Inflammatory macrophage treated with lipopolysaccharide for 1 hour (primary cell): ENCODE measurements at regions not wholly inside any gene's neighbourhood (a gene's known extent, or its start where the extent isn't known, plus 50 kb on each side); places are given as distances from the start of the nearest gene placed in this dataset.

Experiments used
- DNase-seq, 2 donors: peaks; one replicate each; pipeline ENCODE4 v3.0.0-alpha.2; 2020 to 2022

DNA sequence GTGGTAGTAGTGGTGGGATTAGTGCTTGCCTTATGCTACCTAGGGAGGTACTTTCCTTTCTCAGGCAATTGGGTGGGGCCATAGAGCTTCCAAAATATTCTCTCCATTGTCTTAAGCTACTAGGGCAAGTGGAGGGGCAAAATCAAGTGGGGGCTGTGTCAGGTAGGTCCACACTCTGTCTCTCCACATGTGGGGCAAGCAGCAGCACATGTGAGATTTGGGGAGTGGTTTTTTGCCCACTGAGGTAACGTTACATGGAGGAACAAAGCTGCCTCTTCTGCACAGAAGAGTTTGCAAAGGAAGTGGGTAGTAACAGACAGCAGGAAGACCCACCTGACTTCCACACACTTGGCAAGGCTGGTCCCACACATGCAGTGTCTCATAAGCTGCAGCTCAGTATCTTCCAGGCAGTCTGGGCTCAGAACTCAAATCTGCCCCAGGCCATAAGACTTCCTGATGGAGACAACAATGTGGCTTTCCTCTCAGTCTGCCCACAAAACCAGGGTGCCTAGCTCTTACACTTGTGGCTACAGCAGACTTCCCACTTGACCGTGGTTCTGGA, 1581.5 kb upstream of the PCDH20 start:
- no peak for DNase-seq

- no peak for DNase-seq
Observed at GRCh38 chr13:62973804-62974203, 1558.2 kb upstream of the PCDH20 start.

GRCh38 chr13:62964522-62964921, 1548.9 kb upstream of the PCDH20 start:
- no peak for DNase-seq

DNA sequence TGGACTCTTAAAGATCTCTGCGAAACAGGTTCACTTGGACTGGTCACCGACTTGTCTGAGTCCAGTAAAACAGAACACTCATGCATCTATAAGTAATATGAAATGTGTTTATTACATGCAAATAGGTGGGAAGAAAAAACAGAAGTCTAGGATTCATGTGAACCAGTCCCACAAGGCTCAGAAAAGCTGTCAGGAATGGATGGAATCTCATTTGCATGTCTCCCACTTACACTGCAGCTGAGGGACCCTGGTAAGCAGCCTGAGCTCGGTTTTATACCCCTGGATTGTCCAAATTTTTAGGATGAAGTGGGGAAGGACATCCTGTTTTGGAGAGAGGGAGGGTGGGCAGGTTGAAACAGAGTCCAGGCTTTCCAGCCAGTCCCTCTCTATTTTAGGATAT, 1545.1 kb upstream of the PCDH20 start:
- DNase-seq = no peak

GRCh38 chr13:62933809-62934208, 1518.2 kb upstream of the PCDH20 start:
- no peak for DNase-seq

DNA sequence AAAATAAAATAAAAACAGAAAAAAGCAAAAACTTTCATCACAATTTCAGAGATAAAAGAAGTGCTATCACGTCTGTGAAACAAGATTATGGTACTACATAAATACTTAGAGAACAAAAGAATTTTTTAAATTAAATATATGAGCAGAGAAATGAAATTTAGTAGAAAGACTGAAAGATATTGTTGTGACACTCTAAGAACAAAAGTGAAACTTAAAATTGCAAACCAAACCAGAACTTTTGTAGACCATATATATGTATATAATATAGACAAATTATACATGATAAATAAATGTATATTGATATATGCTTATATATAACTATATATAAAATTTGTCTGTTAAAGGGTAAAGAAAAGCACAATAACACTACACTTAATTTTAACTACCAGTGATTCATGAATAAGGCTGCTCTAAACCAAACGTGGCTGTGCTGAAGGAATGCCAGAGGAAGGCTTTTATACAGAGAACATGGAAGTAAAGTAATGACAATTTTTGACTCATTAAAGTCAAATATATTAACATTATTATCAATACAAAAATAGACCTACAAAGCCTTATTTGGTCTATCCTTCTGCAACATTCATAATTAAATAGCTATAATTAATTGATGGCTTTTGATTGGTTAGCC, 1516.7 kb upstream of the PCDH20 start:
- no peak for DNase-seq

- DNase-seq = no peak
Observed at GRCh38 chr13:62931853-62932252, 1516.2 kb upstream of the PCDH20 start.

DNA sequence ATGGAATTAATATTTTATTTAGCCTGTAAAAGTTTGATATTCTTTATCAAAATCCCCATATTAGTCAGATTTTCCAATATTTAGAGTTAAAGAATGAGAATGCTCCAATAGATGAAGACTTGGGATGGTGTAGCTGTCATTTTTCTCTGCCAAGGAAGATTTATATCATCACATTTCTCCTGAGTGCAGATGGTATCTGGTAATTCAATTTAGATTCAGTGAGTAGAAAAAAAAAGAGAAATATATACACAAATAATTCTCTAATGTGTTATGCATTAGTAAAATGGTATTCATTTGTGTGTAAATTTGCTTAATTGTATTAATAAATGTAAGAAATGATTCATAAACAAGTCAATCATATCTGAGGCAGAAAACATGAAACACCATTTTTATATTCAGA, 1508.7 kb upstream of the PCDH20 start:
- no peak for DNase-seq

- DNase-seq = no peak
Observed at GRCh38 chr13:62920159-62920558, 1504.5 kb upstream of the PCDH20 start.

- DNase-seq = no peak
Observed at GRCh38 chr13:62919491-62919890, 1503.8 kb upstream of the PCDH20 start.

DNA sequence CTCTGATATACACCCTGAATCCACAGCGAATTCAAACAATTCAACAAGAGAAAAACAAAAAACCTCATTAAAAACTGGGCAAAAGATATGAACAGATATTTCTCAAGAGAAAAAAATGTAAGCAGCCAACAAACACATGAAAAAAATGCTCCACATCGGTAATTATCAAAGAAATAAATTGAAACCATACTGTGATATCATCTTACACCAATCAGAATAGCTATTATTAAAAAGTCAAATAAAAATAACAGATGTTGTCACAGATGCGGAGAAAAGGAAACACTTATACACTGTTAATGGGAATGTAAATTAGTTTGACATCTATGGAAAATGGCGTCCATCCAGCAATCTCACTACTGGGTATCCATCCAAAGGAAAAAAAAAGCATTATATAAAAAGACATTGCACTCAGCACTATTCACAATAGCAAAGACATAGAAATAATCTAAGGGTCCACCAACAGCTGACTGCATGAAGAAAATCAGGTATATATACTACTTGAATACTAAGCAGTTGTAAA, 1495.0 kb upstream of the PCDH20 start:
- no peak for DNase-seq

DNA sequence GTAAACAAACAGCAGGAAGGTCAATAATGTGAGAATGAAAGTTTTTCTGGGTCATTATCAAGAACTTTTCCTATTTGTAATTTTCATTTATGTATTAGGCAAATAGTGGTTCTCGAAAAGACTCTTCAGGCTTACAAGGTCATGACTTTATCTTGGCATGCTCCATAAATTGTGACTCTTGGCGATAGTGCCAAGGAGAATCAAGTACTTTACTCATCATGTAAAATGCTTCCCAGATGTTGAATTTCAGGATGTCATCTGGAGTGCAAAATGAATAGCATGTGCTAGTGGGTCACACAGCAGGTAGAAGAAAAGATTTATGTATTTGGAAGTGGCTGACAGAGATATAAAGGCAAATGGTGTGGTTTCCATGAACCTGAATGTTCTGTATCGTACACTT, 1492.7 kb upstream of the PCDH20 start:
- no peak for DNase-seq

DNA sequence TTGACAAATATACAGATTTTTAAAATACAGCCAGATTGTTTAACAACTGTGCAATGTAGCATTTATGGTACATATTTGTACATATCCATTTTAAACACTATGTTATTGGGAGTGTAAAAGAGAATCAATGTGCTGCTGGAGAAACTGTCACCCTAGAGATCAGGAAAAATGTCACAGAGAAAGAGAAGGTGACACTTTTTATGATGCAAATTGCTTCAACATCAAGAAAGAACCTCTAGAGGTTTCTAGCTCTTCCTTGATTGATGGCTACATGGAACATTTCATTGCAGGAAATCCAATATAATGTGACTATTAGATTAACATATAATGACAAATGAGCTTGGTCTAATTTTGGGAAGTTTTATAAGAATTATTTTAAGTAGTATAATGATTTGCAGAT, 1491.2 kb upstream of the PCDH20 start:
- DNase-seq = no peak

GRCh38 chr13:62906469-62906868, 1490.8 kb upstream of the PCDH20 start:
- DNase-seq = no peak

- DNase-seq = no peak
Observed at GRCh38 chr13:62887046-62887445, 1471.4 kb upstream of the PCDH20 start.

DNA sequence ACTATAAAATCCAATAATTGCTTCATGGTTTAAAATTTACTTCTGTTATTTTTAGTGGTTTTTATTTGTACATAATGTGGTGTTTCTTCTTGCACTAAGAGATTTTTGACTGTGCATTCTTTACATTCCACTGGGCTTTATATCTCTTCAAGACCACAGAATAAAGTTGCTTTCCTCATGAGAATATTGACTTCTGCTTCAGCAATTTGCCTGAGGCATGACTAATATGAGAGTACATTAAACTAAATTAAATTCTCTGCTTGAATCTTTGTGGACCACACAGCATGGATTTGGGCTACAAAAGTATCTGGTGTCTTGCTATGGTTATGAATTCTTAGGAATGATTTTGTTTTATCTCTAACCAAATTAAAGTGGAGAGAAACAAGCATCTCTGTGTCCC, 1463.4 kb upstream of the PCDH20 start:
- no peak for DNase-seq

GRCh38 chr13:62875118-62875640, 1459.5 kb upstream of the PCDH20 start:
- no peak for DNase-seq

- DNase-seq = no peak
Observed at GRCh38 chr13:62850331-62850730, 1434.7 kb upstream of the PCDH20 start.

DNA sequence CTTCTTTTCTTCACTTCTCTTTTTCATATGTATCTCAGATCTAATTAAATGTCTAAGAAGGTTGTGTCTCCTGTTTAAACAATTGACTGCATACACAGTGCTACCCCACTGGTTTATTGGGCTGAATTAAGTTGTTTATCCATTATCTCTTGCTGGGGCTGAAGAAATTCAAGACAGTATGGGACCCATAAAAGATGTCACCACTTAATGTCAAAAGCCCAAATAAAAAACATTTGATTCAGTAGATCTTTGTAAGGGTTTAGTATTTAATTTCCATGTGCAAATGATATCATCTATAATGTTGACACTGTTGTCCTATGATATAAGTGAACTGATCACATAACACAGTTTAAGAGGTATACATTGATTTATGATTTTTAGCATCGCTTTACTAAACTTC, 1431.9 kb upstream of the PCDH20 start:
- no peak for DNase-seq

DNA sequence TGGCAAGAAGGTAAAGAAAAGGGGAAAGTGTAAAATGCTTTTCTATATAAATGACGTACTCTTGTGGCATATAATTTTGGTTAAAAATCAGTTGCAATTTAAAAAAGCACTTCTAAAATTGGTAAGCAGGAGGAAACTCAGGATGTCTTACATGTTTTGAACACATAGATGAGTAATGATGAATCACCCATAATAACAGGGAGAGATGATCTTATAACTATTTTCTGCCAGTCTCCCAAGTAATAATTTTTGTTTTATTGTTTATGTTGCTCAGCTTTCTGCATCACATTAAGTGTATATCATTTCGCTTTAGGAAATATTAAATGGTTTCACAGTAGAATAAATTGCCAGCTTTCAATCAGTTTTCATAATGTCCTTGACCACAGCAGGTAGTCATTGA, 1430.7 kb upstream of the PCDH20 start:
- DNase-seq = no peak

- DNase-seq = no peak
Observed at GRCh38 chr13:62839338-62839737, 1423.7 kb upstream of the PCDH20 start.

DNA sequence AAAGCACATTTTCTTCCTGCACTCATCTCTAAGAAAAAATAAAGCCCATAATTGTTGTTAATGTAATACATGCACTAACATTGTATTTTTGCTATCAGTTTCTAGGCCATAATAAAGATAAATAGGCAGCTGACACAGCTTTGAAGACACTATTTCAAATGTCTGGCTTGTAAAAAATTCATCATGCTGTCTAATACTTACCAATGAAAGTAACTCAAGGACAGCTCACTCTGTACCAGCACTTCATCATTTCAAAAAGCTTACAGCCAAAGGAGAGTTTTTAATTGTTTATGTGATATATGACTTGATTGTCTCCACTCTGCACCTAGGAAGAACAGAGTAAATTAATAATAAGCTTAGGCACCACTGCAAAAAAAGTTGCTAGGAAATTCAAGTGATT, 1423.3 kb upstream of the PCDH20 start:
- DNase-seq = no peak

- DNase-seq = no peak
Observed at GRCh38 chr13:62837895-62838294, 1422.2 kb upstream of the PCDH20 start.

DNA sequence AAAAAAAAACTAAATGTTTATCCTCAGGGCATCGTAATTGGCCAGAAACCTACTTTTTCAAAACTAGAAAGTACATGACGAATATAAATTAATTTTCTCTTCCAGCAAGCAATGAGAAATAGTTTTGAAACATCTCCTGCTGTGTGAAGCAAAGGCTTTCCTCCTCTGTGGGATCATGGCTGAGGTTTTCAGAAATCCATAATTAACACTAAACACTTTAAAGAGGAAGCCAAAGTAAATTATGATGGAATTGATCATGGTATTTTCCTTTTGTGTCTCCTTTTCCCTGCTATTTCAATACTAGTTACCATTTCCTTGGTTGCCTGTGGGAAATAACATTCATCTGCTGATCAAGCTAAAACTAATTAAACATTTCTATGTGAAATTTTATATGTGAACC, 1413.8 kb upstream of the PCDH20 start:
- DNase-seq = no peak

DNA sequence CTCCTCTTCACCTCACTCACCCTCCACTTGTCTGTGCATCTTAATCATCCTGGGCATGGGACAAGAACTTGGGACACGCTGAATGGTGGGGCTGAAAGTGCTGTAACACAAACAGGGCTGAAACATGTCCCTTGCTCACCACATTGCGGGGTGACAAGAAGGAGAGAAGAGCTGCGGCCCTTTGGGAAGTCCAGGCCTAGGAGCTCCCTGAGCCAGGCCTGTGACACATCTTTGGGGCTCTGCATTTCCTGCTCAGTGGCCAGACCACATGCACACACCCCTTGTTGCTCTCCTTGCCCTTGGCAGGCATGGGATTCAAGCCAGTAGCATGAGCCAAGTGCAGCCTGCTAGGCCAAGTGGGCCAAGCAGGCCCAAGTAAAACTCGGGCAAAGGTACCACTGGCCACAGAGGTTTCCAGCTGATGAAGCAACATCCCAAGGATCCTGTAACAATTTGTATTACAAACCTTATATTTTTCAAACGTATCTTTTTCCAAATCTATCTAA, 1384.3 kb upstream of the PCDH20 start:
- DNase-seq = no peak
